Kidney epithelial cell (primary cell): ENCODE measurements at regions not wholly inside any gene's neighbourhood (a gene's known extent, or its start where the extent isn't known, plus 50 kb on each side); places are given as distances from the start of the nearest gene placed in this dataset.

Experiments
- DNase-seq: peaks from one replicate; pipeline ENCODE4 v3.0.0-alpha.2; 2010; ENCODE audit warnings: low read depth
- H3K27me3 ChIP-seq: 2 replicates; pipeline ENCODE4 v1.6.0; 2011; ENCODE audit warnings: low read length; ENCODE audit not compliant: control insufficient read depth, insufficient read depth
- H3K36me3 ChIP-seq: 2 replicates; pipeline ENCODE4 v1.5.1; 2011; ENCODE audit warnings: low read length; ENCODE audit not compliant: control insufficient read depth, insufficient read depth
- H3K4me3 ChIP-seq: 2 replicates; pipeline ENCODE4 v1.5.1; 2011; ENCODE audit warnings: low read depth, mild to moderate bottlenecking, control low read depth, low read length
- CTCF ChIP-seq: IDR thresholded peaks from 2 replicates; pipeline ENCODE4 v1.5.1; 2011; ENCODE audit warnings: mild to moderate bottlenecking, moderate library complexity, low read length, control low read depth, inconsistent platforms; ENCODE audit not compliant: insufficient read depth, poor library complexity, severe bottlenecking

GRCh38 chr2:129464631-129465030, 514.8 kb upstream of the RAB6C start:
- TF ChIP-seq CTCF = no peak
- H3K4me3 ChIP-seq = no peak overlapping the region
- H3K27me3 ChIP-seq = no peaks in the 10 kb centered on the region

GRCh38 chr2:129465045-129465444, 514.4 kb upstream of the RAB6C start:
- DNase-seq = no peak
- H3K4me3 ChIP-seq = no peak overlapping the region
- H3K27me3 ChIP-seq = no peaks in the 10 kb centered on the region
- no peak for TF ChIP-seq CTCF
- H3K36me3 ChIP-seq = no peaks in the 10 kb centered on the region

More at GRCh38 chr2:129464631-129465030, 514.8 kb upstream of the RAB6C start:
- no peak for DNase-seq
- H3K36me3 ChIP-seq = no peaks in the 10 kb centered on the region

GRCh38 chr2:129466389-129466788, 513.1 kb upstream of the RAB6C start:
- H3K27me3 ChIP-seq = no peaks in the 10 kb centered on the region
- no peak overlapping the region for H3K4me3 ChIP-seq
- H3K36me3 ChIP-seq = no peaks in the 10 kb centered on the region
- DNase-seq = no peak
- TF ChIP-seq CTCF = no peak

GRCh38 chr2:129467012-129467779, 512.3 kb upstream of the RAB6C start:
- no peak for DNase-seq
- no peaks in the 10 kb centered on the region for H3K27me3 ChIP-seq
- no peak for TF ChIP-seq CTCF
- no peaks in the 10 kb centered on the region for H3K36me3 ChIP-seq
- no peak overlapping the region for H3K4me3 ChIP-seq

- Histone ChIP-seq H3K36me3 (no peaks in the 10 kb centered on the region), H3K27me3 (no peaks in the 10 kb centered on the region), H3K4me3 (no peak overlapping the region)
- no peak for DNase-seq
- no peak for TF ChIP-seq CTCF
These were observed 511.5 kb upstream of the RAB6C start for GRCh38 chr2:129467941-129468340.

- no peak for DNase-seq
- Histone ChIP-seq H3K36me3 (no peaks in the 10 kb centered on the region), H3K4me3 (no peak overlapping the region), H3K27me3 (no peaks in the 10 kb centered on the region)
- no peak for TF ChIP-seq CTCF
These were observed 510.6 kb upstream of the RAB6C start for GRCh38 chr2:129468879-129469278.
